Hepatic stellate cell (primary cell): ENCODE measurements at regions not wholly inside any gene's neighbourhood (a gene's known extent, or its start where the extent isn't known, plus 50 kb on each side); places are given as distances from the start of the nearest gene placed in this dataset.
"Not testable (repeated sequence)": the region's sequence is repeated elsewhere in the genome, so short reads cannot be mapped to it uniquely, and the experiment has no call there.

Source experiments
- DNase-seq: peaks from one replicate; pipeline ENCODE4 v3.0.0; 2011; ENCODE audit warnings: low spot score

GRCh38 chr17:83203472-83204221 lies 124.2 kb downstream of the METRNL start:
- no peak for DNase-seq

DNA sequence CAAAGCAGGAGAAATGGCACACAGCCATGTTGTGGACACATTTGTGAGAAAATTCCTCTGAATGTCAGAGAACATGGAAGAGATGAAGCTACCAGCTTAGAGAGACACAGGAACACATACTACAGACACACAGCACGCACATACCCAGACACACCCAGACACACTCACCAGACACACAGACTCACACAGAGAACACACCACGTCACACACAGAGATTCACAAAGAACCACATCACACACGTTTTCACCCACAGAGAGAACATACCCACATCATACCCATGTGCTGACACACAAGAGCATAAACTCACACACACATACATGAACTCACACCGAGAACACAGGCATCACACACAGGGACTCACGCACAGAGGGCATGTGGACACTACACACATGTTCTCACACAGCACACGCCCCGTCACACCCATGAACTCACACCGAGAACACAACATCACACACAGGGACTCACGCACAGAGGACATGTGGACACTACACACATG lies 124.9 kb downstream of the METRNL start:
- DNase-seq = no peak

DNA sequence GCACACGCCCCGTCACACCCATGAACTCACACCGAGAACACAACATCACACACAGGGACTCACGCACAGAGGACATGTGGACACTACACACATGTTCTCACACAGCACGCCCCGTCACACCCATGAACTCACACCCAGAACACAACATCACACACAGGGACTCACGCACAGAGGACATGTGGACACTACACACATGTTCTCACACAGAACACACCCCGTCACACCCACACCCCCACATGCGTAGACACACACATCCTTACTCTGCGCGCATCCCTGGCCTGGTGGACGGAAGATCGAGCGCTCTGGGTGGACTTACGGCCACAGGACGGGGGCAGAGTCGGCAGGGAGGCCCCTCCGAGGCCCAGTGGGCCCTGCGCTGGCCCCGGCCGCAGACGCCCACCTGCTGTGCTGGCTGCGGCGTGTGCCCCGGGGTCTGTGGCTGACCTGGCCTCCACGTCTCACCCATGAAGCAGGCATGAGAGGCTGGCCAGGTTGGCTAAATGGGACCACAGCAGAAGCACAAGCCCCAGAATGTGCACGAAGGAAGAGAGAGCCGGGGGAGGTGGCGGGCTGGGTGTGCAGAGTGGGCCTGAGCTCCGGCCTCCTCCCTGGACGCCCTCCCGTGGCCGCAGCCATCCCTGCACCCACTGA lies 125.5 kb downstream of the METRNL start:
- not testable (repeated sequence) for DNase-seq

GRCh38 chr17:83205387-83206035 lies 126.1 kb downstream of the METRNL start:
- DNase-seq = not testable (repeated sequence)

- not testable (repeated sequence) for DNase-seq
These were observed 126.6 kb downstream of the METRNL start for GRCh38 chr17:83206036-83206394.

DNA sequence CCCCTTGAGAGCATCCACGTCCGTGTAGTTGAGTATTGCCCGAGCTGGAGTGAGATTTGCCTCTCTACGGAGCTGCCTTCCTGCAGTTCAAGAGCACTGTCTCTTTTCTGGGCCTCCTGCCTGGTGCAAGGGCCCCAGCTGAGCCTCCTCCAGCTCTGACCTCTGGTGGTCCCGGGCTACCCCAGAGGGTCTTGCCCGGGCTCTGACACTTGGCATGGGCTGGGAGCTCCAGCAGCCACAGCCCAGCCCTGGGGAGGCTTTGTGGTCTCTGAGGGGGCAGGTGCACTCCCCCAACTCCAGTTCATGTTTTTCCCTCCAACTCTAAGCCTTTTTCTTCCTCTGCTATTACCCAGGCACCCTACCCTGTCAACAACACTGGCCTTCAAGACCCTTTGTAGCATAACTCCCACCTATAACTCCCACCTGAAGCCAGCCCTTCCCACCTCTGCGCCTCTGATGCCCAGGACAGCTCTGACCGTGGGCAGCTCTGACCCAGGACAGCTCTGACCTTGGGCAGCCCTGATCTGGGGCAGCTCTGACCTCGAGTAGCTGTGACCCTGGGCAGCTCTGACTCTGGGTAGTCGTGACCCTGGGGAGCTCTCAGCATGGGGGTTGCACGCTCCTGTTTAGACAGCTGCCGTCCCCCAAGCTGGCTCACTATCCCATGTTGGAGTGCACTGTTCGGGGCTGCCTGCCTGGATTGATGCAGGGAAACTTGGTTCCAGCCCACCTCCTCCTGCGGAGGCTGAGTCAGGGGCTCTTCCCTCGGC lies 127.6 kb downstream of the METRNL start:
- DNase-seq = not testable (repeated sequence)

- not testable (repeated sequence) for DNase-seq
These were observed 167.6 kb downstream of the METRNL start for GRCh38 chr17:83247001-83247400.
